BE2C (cell line): ENCODE measurements at regions not wholly inside any gene's neighbourhood (a gene's known extent, or its start where the extent isn't known, plus 50 kb on each side); places are given as distances from the start of the nearest gene placed in this dataset.

Experiments used
- DNase-seq: peaks from one replicate; pipeline ENCODE4 v3.0.0-alpha.2; 2020
- H3K27me3 ChIP-seq: fragments of 250-450 bp; sonication (Bioruptor Pico); 2 replicates; pipeline ENCODE4 v1.5.1; 2020; ENCODE audit warnings: mild to moderate bottlenecking
- H3K36me3 ChIP-seq: fragments of 250-450 bp; sonication (Bioruptor Pico); 2 replicates; pipeline ENCODE4 v1.5.1; 2020; ENCODE audit warnings: mild to moderate bottlenecking
- H3K4me1 ChIP-seq: fragments of 250-450 bp; sonication (Bioruptor Pico); 2 replicates; pipeline ENCODE4 v1.5.1; 2020
- H3K4me3 ChIP-seq: 2 replicates; pipeline ENCODE4 v1.5.1; 2011; ENCODE audit warnings: low read depth, low read length
- H3K9me3 ChIP-seq: fragments of 250-450 bp; sonication (Bioruptor Pico); 2 replicates; pipeline ENCODE4 v1.5.1; 2020
- CTCF ChIP-seq: IDR thresholded peaks from 2 replicates; pipeline ENCODE4 v1.5.1; 2012; ENCODE audit warnings: mild to moderate bottlenecking, low read depth, low read length

GRCh38 chr5:113771483-113771882 lies 258.0 kb downstream of the YTHDC2 start:
- H3K4me1 ChIP-seq: no peaks in the 10 kb centered on the region
- no peaks in the 10 kb centered on the region for H3K27me3 ChIP-seq
- no peak overlapping the region for H3K4me3 ChIP-seq
- H3K9me3 ChIP-seq: no peaks in the 10 kb centered on the region
- H3K36me3 ChIP-seq: no peaks in the 10 kb centered on the region
- no peak for TF ChIP-seq CTCF
- DNase-seq: no peak

GRCh38 chr5:113776168-113776567 lies 262.7 kb downstream of the YTHDC2 start:
- Histone ChIP-seq H3K4me3 (no peak overlapping the region), H3K9me3 (no peaks in the 10 kb centered on the region), H3K27me3 (no peaks in the 10 kb centered on the region), H3K4me1 (no peaks in the 10 kb centered on the region), H3K36me3 (no peaks in the 10 kb centered on the region)
- TF ChIP-seq CTCF: no peak
- no peak for DNase-seq

- no peak for DNase-seq
- Histone ChIP-seq H3K36me3 (no peaks in the 10 kb centered on the region), H3K4me3 (peak overlapping the region; percentile 34), H3K27me3 (no peaks in the 10 kb centered on the region), H3K9me3 (no peaks in the 10 kb centered on the region), H3K4me1 (no peaks in the 10 kb centered on the region)
- TF ChIP-seq CTCF: no peak
These were observed 263.5 kb downstream of the YTHDC2 start for GRCh38 chr5:113776832-113777525.

GRCh38 chr5:113778147-113778546 lies 264.7 kb downstream of the YTHDC2 start:
- Histone ChIP-seq H3K27me3 (no peaks in the 10 kb centered on the region), H3K9me3 (no peaks in the 10 kb centered on the region), H3K36me3 (no peaks in the 10 kb centered on the region), H3K4me3 (no peak overlapping the region), H3K4me1 (no peaks in the 10 kb centered on the region)
- DNase-seq: no peak
- no peak for TF ChIP-seq CTCF

- TF ChIP-seq CTCF: no peak
- no peak for DNase-seq
- Histone ChIP-seq H3K36me3 (no peaks in the 10 kb centered on the region), H3K9me3 (no peaks in the 10 kb centered on the region), H3K27me3 (peaks cover 23% of the 10 kb centered on the region), H3K4me1 (no peaks in the 10 kb centered on the region), H3K4me3 (no peak overlapping the region)
These were observed 274.7 kb downstream of the YTHDC2 start for GRCh38 chr5:113788141-113788655.

GRCh38 chr5:113789769-113790168 lies 276.3 kb downstream of the YTHDC2 start:
- no peak for DNase-seq
- TF ChIP-seq CTCF: no peak
- Histone ChIP-seq H3K9me3 (no peaks in the 10 kb centered on the region), H3K36me3 (no peaks in the 10 kb centered on the region), H3K27me3 (peaks cover 29% of the 10 kb centered on the region), H3K4me3 (no peak overlapping the region), H3K4me1 (no peaks in the 10 kb centered on the region)
